ENCODE measurements at regions not wholly inside any gene's neighbourhood (a gene's known extent, or its start where the extent isn't known, plus 50 kb on each side); places are given as distances from the start of the nearest gene placed in this dataset.
"Not testable (repeated sequence)": the region's sequence is repeated elsewhere in the genome, so short reads cannot be mapped to it uniquely, and the experiment has no call there.

DNA sequence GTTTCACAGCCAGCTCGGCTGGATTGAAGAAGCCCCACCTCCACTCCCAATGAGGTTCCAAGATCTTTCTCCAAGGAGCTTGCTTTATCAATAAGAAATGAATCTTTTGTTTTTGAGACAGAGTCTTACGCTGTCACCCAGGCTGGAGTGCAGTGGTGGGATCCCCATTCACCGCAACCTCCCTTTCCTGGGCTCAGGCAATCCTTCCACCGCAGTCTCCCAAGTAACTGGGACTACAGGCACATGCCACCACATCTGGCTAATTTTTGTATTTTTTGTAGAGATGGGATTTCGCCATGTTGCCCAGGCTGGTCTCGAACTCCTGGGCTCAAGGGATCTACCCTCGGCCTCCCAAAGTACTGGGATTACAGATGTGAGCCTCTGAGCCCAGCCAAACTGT, 175.3 kb downstream of the OR4M2 start:
- H3K4me3 ChIP-seq; H3K36me3 ChIP-seq (replicated peaks); H3K4me1 ChIP-seq; in situ Hi-C loops (cut with MboI; ENCODE audit: low sequenced_read_pairs); H3K27me3 ChIP-seq (ENCODE audit: low read depth); DNase-seq (ENCODE audit: low spot score in 2 of 2): not testable (repeated sequence)
- H3K9me3 ChIP-seq, result peaks cover 41% of the 10 kb centered on the region

DNA sequence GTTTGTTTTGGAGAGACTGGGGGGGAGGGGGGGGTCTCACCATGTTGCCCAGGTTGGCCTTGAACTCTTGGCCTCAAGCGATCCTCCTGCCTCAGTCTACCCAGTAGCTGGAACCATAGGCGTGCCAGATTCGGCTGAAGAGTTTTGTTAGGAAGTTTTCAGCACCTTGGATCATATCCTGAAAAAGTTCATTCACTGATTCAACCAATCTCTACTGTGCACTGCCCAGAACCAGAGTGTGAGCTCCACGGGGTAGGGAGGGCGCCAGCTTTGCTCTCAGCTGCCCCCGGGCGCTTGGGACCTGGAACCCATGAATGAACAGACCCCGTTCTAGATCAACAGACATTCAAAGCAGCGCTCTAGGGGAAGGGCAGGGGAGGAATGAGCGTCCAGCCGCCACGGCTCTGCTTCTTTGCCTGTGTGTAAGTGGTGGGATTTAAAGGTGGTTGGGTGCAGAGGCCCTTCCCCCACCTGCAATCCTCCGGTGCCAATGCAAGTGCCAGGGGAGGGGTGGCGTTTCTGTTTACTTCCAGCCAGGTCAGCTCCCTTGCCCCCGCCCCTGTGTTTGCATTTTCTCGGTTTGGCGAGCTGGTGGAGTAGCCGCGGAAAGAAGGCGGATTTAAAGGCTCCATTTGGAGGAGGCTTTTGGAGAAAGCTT, 176.2 kb downstream of the OR4M2 start:
- DNase-seq (ENCODE audit: low spot score in 2 of 2); H3K36me3 ChIP-seq (replicated peaks); H3K4me1 ChIP-seq; H3K27me3 ChIP-seq (ENCODE audit: low read depth); H3K4me3 ChIP-seq; in situ Hi-C loops (cut with MboI; ENCODE audit: low sequenced_read_pairs): not testable (repeated sequence)
- H3K9me3 ChIP-seq, result peaks cover 38% of the 10 kb centered on the region

DNA sequence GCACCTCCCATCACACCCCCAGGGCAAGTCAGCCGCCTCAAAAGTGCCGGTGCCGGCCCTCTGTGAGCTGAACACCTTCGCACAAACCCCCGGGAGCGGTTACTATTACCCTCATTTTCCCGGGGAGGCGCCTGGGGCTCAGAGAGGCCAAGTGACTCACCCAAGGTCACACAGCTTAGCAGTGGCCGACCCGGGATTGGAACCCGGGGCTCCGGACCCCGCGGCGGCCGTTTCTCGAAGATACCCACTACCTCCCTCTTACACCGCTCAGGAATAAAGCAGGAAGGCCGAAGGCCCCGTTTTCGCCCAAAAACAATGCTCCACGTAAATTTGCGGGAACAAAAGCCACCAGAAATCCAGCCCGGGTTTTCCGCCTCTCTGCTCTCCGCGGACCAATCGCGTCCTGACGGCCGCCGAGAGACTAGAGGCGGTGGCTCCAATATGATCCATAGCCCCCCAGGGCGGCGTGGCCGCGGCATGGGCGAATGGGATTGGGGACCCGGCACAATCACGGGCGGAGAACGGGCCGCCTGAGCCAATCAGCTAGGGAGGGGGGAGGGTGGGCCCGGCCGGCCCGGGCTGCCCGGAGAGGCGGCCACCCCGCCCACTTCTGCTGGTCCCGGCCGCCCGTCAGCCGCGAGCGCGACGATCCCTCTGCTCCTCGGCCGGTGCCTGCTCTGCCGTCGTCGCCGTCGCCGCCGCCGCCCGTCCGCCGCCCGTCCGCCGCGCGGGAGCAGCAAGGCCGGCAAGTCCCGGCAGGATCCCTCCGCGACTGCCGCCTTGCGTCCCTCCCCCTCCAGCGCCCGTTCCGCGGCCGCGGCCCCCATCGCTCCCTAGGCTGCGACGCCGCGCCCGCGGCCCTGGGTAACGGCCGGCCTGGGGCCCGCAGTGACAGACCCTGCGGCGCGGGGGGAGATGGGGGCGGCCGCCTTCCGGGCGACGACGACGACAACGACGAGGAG, 177.0 kb downstream of the OR4M2 start:
- Histone ChIP-seq H3K4me3 (no peak overlapping the region), H3K4me1 (no peaks in the 10 kb centered on the region), H3K36me3 (replicated peaks) (no peaks in the 10 kb centered on the region), H3K27me3 (ENCODE audit: low read depth) (no peaks in the 10 kb centered on the region), H3K9me3 (peaks cover 32% of the 10 kb centered on the region)
- in situ Hi-C loops (cut with MboI; ENCODE audit: low sequenced_read_pairs), result no loop called here
- no peak for DNase-seq (ENCODE audit: low spot score in 2 of 2)

DNA sequence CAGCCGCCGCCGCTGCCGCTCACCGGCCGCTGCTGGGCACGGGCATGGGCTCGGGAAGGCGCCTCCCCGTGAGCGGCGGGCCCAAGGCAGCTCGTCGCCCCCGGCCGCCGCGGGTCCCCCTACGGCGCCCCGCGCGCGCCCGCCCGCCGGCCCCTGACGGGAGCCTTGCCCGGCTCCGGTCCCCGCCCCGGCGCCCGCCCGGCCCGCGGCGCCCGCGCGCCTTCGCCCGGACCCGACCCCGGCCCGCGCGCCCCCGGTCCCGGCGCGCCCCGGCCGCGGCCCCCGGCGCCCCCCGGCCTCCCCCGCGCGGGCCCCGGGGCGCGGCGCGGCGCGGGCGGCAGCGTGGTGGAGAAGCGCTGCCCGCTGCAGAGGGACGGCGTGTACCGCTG, 177.7 kb downstream of the OR4M2 start:
- H3K4me1 ChIP-seq, result no peaks in the 10 kb centered on the region
- H3K4me3 ChIP-seq, result no peak overlapping the region
- H3K36me3 ChIP-seq (replicated peaks), result no peaks in the 10 kb centered on the region
- no peaks in the 10 kb centered on the region for H3K27me3 ChIP-seq (ENCODE audit: low read depth)
- in situ Hi-C loops (cut with MboI; ENCODE audit: low sequenced_read_pairs), result no loop called here
- no peak for DNase-seq (ENCODE audit: low spot score in 2 of 2)
- H3K9me3 ChIP-seq, result peaks cover 34% of the 10 kb centered on the region

DNA sequence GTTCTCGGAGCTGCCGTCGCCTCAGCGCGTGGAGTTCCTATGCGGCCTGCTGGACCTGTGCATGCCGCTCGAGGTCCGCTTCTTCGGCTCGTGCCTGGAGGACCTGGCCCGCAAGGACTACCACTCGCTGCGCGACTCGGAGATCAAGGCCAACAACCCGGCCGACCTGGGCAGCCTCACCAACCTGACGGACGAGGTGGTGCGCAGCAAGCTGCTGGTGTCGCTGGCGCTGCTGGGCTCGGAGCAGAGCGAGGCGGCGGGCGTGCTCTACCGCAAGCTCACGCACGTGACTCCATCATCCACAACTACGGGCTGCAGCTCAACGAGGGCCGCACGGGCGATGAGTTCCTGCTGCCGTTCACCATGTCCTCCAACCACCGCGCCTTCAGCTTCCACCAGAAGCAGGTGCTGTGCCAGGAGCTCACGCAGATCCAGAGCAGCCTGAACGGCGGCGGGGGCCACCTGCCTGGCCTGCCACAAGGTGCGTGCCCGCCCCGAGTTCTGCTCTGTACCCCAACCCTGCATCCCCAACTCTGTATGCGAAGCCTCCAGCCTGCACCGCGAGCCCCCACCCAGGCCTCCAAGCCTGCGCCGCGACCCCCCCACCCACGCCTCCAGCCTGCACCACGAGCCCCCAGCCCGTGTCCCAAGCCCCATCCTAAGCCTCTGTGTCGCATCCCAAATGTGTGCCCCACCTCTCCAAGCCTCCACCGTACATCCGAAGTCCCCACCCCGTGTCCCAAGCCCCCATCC, 178.2 kb downstream of the OR4M2 start:
- Histone ChIP-seq H3K9me3 (peaks cover 37% of the 10 kb centered on the region), H3K36me3 (replicated peaks) (no peaks in the 10 kb centered on the region), H3K4me3 (no peak overlapping the region), H3K4me1 (no peaks in the 10 kb centered on the region), H3K27me3 (ENCODE audit: low read depth) (no peaks in the 10 kb centered on the region)
- no peak for DNase-seq (ENCODE audit: low spot score in 2 of 2)
- in situ Hi-C loops (cut with MboI; ENCODE audit: low sequenced_read_pairs), result no loop called here

DNA sequence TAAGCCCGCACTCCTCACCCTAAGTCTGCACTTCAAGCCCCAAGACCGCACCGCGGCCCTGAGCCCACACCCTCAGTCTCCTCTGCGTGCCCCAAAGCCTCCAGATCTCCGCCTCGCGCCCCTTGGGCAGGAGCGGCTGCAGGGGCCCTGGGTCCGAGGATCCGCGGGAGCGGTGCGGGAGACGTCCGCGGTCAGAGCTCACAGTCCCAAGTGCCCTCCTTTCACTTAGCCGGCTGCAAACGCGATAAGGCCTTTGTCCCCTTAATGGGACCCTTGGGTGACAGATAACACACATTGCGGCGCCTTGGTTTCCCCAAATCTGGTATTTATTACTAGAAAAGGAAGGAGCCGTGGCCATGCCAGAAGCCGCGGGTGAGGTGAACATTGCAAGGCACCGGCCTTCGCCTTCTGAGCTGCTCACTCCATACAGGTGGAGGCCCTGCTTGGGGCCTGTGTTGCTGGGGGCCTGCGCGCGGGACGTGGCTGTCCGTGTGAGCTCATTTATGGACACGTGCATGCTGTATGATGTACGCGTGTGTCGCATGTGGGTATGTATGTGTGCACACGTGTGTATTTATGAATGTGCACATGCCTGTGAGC, 178.9 kb downstream of the OR4M2 start:
- in situ Hi-C loops (cut with MboI; ENCODE audit: low sequenced_read_pairs); DNase-seq (ENCODE audit: low spot score in 2 of 2); H3K4me3 ChIP-seq: not testable (repeated sequence)

DNA sequence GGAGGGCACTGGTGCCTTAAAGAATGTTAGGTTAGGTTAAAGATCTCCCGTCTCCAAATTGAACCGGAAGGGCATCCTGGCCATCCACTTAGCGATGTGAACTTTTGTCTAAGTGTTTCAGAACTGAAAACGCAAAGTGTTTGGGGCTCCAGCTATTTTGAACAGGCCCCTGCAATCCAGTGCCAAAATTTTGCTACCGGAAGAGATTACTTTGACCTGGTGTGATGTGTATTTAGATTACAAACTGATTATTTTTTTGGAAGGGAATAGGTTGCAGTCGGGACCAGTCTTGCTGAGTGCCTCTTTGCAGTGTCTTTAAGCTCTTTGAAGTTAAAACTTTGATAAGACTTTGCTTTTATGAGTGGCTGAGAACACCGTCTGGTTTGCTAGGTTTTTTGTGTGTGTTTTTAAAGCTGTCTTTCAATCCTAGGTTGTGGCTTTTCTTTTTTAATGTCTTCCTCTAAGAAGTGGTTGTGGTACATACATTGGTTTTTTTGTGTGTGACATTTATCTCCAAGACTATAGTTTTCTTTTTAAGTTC, 179.6 kb downstream of the OR4M2 start:
- no peaks in the 10 kb centered on the region for H3K27me3 ChIP-seq (ENCODE audit: low read depth)
- in situ Hi-C loops (cut with MboI; ENCODE audit: low sequenced_read_pairs), result no loop called here
- no peaks in the 10 kb centered on the region for H3K36me3 ChIP-seq (replicated peaks)
- no peaks in the 10 kb centered on the region for H3K4me1 ChIP-seq
- DNase-seq (ENCODE audit: low spot score in 2 of 2), result no peak
- peaks cover 32% of the 10 kb centered on the region for H3K9me3 ChIP-seq
- no peak overlapping the region for H3K4me3 ChIP-seq

More for the DNA sequence above, 178.9 kb downstream of the OR4M2 start:
- H3K36me3 ChIP-seq (replicated peaks); H3K4me1 ChIP-seq; H3K27me3 ChIP-seq (ENCODE audit: low read depth): not testable (repeated sequence)
- peaks cover 33% of the 10 kb centered on the region for H3K9me3 ChIP-seq

DNA sequence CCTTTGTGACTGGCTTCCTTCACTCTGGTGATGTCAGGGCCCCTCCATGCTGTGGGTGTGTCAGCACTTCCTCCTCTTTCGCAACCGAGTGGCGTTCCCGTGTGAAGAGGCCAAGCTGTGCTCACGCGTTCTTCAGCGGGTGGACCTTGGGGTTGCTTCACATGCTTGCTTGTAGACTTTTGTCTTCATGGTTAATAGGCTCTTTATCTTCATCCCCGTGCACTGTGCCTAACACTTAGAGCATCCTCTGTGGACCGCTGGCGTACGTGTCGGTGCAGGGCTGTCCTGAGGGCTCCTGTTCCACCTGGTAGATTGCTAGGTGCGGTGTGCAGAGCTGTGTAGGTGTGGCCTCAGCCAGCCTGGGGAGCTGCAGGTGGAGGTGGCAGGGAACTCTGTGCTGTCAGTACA, 182.3 kb downstream of the OR4M2 start:
- H3K9me3 ChIP-seq, result peaks cover 37% of the 10 kb centered on the region
- in situ Hi-C loops (cut with MboI; ENCODE audit: low sequenced_read_pairs), result no loop called here

DNA sequence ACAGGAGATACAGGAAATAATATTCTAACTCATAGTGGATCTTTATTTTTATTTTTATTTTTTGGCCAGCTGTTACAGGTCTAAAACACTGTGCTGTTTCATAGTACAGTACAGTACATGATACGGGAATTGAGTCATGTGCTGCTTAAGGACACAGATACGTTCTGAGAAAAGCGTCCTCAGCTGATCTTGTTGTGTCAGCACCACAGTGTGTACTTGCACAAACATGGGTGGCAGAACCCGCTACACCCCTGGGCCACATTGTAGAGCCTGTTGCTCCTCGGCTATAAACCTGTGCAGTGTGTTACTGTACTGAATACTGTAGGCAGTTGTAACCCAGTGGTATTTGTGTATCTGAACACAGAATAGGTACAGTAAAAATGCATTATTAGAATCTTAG, 183.4 kb downstream of the OR4M2 start:
- no peaks in the 10 kb centered on the region for H3K36me3 ChIP-seq (replicated peaks)
- no peaks in the 10 kb centered on the region for H3K4me1 ChIP-seq
- H3K9me3 ChIP-seq, result peaks cover 44% of the 10 kb centered on the region
- H3K27me3 ChIP-seq (ENCODE audit: low read depth), result no peaks in the 10 kb centered on the region
- H3K4me3 ChIP-seq, result no peak overlapping the region
- in situ Hi-C loops (cut with MboI; ENCODE audit: low sequenced_read_pairs), result no loop called here
- no peak for DNase-seq (ENCODE audit: low spot score in 2 of 2)

More for the DNA sequence above, 182.3 kb downstream of the OR4M2 start:
- no peaks in the 10 kb centered on the region for H3K4me1 ChIP-seq
- DNase-seq (ENCODE audit: low spot score in 2 of 2), result no peak
- no peak overlapping the region for H3K4me3 ChIP-seq
- H3K27me3 ChIP-seq (ENCODE audit: low read depth), result no peaks in the 10 kb centered on the region
- H3K36me3 ChIP-seq (replicated peaks), result no peaks in the 10 kb centered on the region

DNA sequence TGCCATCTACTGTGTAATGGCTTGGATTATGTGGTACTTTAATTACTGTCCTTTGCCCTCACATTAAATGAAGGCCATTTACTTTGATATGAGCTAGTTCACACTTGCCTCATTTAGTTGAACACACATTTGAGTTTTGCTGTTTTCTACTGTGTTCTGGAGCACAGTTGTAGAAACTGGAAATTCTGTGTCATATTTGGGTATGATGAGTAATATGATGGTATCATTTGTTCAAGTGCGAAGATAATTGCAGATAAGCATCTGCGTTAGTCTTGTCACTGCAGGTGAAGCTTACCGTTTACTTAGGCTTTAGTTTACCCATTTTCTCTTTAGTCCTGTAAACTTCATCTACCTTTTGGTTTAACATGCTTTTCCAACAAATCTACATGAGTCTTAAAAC, 183.9 kb downstream of the OR4M2 start:
- H3K36me3 ChIP-seq (replicated peaks); H3K4me3 ChIP-seq; H3K27me3 ChIP-seq (ENCODE audit: low read depth); DNase-seq (ENCODE audit: low spot score in 2 of 2); in situ Hi-C loops (cut with MboI; ENCODE audit: low sequenced_read_pairs); H3K4me1 ChIP-seq: not testable (repeated sequence)
- peaks cover 44% of the 10 kb centered on the region for H3K9me3 ChIP-seq

DNA sequence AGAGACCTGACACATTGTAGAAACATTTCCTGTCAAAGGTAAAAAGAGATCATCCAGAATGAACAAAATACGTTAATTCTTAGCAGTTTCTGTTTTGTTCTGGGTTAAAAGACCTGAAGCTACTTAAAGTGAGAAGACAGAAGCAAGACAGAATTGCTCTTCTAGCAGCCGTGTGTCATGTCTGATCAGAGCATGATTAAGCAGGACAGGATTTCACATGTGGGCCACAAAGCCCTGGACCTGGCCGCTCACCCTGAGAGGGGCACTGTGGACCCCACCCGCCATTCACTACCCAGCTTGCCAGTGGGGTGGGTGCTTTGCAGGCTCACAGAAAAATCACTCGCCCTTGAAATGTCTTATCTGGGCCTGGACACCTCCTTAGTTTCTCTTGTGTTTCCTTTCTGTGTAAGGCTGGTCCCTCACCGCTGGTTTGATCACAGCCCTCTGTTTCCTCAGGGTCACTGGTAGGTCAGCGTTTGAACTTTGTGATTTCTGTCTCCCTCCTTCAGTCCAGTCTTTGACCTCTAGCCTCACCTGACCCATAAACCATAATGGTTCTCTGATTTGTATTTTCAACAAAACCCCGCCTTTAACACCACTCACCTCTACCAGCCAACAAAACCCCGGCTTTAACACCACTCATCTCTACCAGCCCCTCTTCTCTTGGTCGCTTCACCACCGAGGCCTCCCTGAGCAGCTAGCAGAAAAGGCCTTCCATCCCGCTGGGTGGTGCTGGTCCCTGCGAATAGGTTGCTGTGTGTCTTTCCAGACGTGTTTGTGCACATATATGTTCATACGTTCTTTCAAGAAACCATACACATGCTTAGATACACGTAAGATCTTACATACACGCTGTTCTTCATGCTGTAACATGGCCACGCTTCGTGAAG, 185.0 kb downstream of the OR4M2 start:
- no peak for DNase-seq (ENCODE audit: low spot score in 2 of 2)
- no peaks in the 10 kb centered on the region for H3K27me3 ChIP-seq (ENCODE audit: low read depth)
- H3K4me1 ChIP-seq, result no peaks in the 10 kb centered on the region
- H3K4me3 ChIP-seq, result no peak overlapping the region
- no peaks in the 10 kb centered on the region for H3K36me3 ChIP-seq (replicated peaks)
- in situ Hi-C loops (cut with MboI; ENCODE audit: low sequenced_read_pairs), result no loop called here
- H3K9me3 ChIP-seq, result peaks cover 47% of the 10 kb centered on the region

DNA sequence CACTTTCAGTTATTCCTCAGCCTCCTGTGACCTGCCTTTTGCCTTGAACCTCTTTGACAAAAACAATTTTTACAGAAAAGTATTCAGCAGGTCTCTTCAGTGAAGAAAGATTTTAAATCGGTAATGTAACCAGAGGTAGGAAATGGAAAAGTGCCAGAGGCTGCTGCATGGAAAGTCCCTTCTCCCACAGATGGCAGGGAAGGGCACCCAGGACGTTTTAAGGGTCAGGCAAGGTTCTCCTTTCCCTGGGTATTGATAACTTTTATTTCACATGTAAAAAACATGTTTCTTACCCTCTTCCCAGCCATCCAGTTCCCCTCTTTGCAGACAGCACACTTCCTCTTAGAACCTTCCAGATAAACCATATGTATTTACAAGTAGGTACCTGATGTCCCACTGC, 185.6 kb downstream of the OR4M2 start:
- in situ Hi-C loops (cut with MboI; ENCODE audit: low sequenced_read_pairs), result no loop called here
- peaks cover 49% of the 10 kb centered on the region for H3K9me3 ChIP-seq
- no peak for DNase-seq (ENCODE audit: low spot score in 2 of 2)
- no peak overlapping the region for H3K4me3 ChIP-seq
- no peaks in the 10 kb centered on the region for H3K36me3 ChIP-seq (replicated peaks)
- no peaks in the 10 kb centered on the region for H3K27me3 ChIP-seq (ENCODE audit: low read depth)
- H3K4me1 ChIP-seq, result no peaks in the 10 kb centered on the region

All from HAP-1 (cell line).